Uterus (tissue), 3 donors: ENCODE measurements at regions not wholly inside any gene's neighbourhood (a gene's known extent, or its start where the extent isn't known, plus 50 kb on each side); places are given as distances from the start of the nearest gene placed in this dataset.
"Not testable (repeated sequence)": the region's sequence is repeated elsewhere in the genome, so short reads cannot be mapped to it uniquely, and the experiment has no call there.

Experiments used
- DNase-seq, 2 donors: peaks; one replicate each; pipeline ENCODE4 v3.0.0-alpha.2; 2019 to 2020
- H3K27ac ChIP-seq, 2 donors: fragments of 200-600 bp; sonication (generic); 1 replicate in 1 of 2; 2 replicates in 1 of 2; pipeline ENCODE4 v1.5.1; 2016 to 2018
- H3K27me3 ChIP-seq, 2 donors: fragments of 200-600 bp; sonication (generic); one replicate each; pipeline ENCODE4 v1.5.1; 2018 to 2019; ENCODE audit warnings: control low read depth in 1 of 2
- H3K36me3 ChIP-seq, 2 donors: fragments of 200-600 bp; sonication (generic); one replicate each; pipeline ENCODE4 v1.5.1; 2019; ENCODE audit warnings: control low read depth in 1 of 2
- H3K4me1 ChIP-seq, 2 donors: fragments of 200-600 bp; sonication (generic); one replicate each; pipeline ENCODE4 v1.5.1; 2018 to 2019; ENCODE audit warnings: control low read depth in 1 of 2
- H3K4me3 ChIP-seq, 2 donors: fragments of 200-600 bp; sonication (generic); 1 replicate in 1 of 2; 2 replicates in 1 of 2; pipeline ENCODE4 v1.5.1; 2018 to 2019; ENCODE audit warnings: mild to moderate bottlenecking in 1 of 2
- H3K9me3 ChIP-seq, 2 donors: fragments of 200-600 bp; sonication (generic); one replicate each; pipeline ENCODE4 v1.5.1; 2019; ENCODE audit warnings: control low read depth in 1 of 2
- CTCF ChIP-seq, 4 experiments: fragments of 200-600 bp in 2 of 4; fragments of 450-650 bp in 2 of 4; sonication (generic) in 2 of 4; IDR thresholded peaks; one replicate each; pipeline ENCODE4 v1.5.1; 2016 to 2019; ENCODE audit warnings: antibody characterized with exemption in 4 of 4, mild to moderate bottlenecking in 2 of 4, moderate library complexity in 1 of 4
- POLR2A ChIP-seq, 2 donors: fragments of 450-650 bp; IDR thresholded peaks; one replicate each; pipeline ENCODE4 v1.6.1; 2016; ENCODE audit warnings: antibody characterized with exemption in 2 of 2, mild to moderate bottlenecking in 1 of 2, moderate library complexity in 1 of 2
- intact Hi-C: fragments of 100-400 bp; cut with DNase I; formaldehyde crosslinking; loops from one replicate; pipeline ENCODE4 v1.15.1; 2023; ENCODE audit warnings: low total_unique reads
- donor health status: DM: yes; HTN: yes; CAD: no.

GRCh38 chr18:78430131-78430758 is 549.4 kb upstream of the SALL3 start:
- Histone ChIP-seq H3K4me3 (no peak overlapping the region), H3K27me3 (no peaks in the 10 kb centered on the region), H3K9me3 (no peaks in the 10 kb centered on the region), H3K36me3 (no peaks in the 10 kb centered on the region), H3K4me1 (no peaks in the 10 kb centered on the region), H3K27ac (no peak overlapping the region)
- no peak for DNase-seq
- intact Hi-C loops = no loop called here
- no peak for TF ChIP-seq CTCF (IDR thresholded peaks at IDR 0.05)
- no peak for TF ChIP-seq POLR2A (IDR thresholded peaks at IDR 0.05)

- no peaks in the 10 kb centered on the region for H3K36me3 ChIP-seq
- no peak for DNase-seq
- no peaks in the 10 kb centered on the region for H3K27me3 ChIP-seq
- H3K27ac ChIP-seq = no peak overlapping the region
- no peaks in the 10 kb centered on the region for H3K4me1 ChIP-seq
- H3K4me3 ChIP-seq = no peak overlapping the region
- TF ChIP-seq POLR2A (IDR thresholded peaks at IDR 0.05) (no peak), CTCF (IDR thresholded peaks at IDR 0.05) (no peak)
- no peaks in the 10 kb centered on the region for H3K9me3 ChIP-seq
- intact Hi-C loops = no loop called here
These were observed 548.0 kb upstream of the SALL3 start for GRCh38 chr18:78431606-78432005.

DNA sequence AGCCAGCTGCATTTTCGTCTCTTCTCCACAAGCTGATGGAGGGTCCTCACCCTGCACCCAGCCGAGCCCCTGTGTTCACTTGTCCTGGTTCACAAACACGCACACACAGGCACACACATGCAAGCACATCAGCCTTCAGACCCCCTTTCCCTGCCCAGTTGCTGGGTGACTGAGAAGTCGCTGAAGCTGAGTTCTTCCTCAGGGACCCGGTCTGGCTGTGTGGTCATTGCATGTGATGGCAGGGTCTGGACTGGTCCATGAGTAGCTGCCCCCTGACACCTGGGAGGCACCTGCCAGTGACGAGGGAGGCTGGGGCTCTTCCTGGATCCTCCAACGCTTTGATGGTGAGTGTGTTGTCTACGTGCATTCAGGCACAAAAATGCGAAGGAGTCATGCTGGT is 546.1 kb upstream of the SALL3 start:
- Histone ChIP-seq H3K4me1 (no peaks in the 10 kb centered on the region), H3K9me3 (no peaks in the 10 kb centered on the region), H3K27me3 (no peaks in the 10 kb centered on the region), H3K27ac (no peak overlapping the region), H3K4me3 (no peak overlapping the region), H3K36me3 (no peaks in the 10 kb centered on the region)
- TF ChIP-seq POLR2A (IDR thresholded peaks at IDR 0.05) (no peak), CTCF (IDR thresholded peaks at IDR 0.05) (no peak)
- intact Hi-C loops = no loop called here
- DNase-seq = no peak

DNA sequence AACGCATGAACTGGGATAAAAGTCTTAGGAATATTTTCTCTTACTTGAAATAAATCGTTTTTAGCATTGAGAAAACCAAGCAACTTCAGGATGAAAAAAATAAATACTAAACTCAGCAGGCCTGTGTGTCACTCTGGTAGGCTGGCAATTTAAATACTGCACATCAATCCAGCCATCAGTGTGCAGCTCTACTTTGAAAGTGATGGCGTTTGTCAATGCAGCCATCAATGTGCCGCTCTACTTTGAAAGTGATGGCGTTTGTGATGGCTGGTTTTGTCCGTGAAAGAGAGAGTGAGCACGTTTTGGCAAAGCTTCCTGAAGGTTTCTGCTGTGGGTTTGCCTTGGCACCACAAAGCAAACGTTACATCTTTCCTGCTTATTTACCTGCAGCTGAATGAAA is 543.5 kb upstream of the SALL3 start:
- no peaks in the 10 kb centered on the region for H3K27me3 ChIP-seq
- H3K9me3 ChIP-seq = no peaks in the 10 kb centered on the region
- TF ChIP-seq POLR2A (IDR thresholded peaks at IDR 0.05) (no peak), CTCF (IDR thresholded peaks at IDR 0.05) (no peak)
- no peaks in the 10 kb centered on the region for H3K4me1 ChIP-seq
- no peak overlapping the region for H3K4me3 ChIP-seq
- H3K27ac ChIP-seq = no peak overlapping the region
- H3K36me3 ChIP-seq = no peaks in the 10 kb centered on the region
- intact Hi-C loops = no loop called here
- no peak for DNase-seq

GRCh38 chr18:78438235-78438634 is 541.4 kb upstream of the SALL3 start:
- DNase-seq, H3K4me3 ChIP-seq, H3K9me3 ChIP-seq, H3K4me1 ChIP-seq, H3K27ac ChIP-seq, intact Hi-C loops, H3K27me3 ChIP-seq, H3K36me3 ChIP-seq: not testable (repeated sequence)

DNA sequence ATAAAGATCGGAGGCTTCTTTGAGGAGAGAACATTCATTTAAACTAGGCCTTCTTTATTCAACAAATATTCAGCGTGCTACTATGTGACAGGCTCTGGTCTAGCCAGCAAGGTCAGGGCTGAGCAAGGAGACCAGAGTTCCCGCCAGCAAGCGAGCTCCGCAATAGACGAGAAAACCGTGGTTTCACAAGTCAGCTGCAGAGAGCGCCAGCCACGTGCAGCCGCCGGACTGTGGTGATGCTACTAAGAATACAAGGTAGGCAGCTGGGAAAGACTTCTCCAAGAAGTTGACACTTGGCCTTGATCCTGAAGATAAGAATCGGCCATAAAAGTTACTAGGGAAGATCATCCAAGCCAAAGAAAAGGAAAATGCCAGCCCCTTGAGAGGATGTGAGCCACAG is 533.7 kb upstream of the SALL3 start:
- Histone ChIP-seq H3K27ac (no peak overlapping the region), H3K27me3 (no peaks in the 10 kb centered on the region), H3K4me3 (no peak overlapping the region), H3K36me3 (no peaks in the 10 kb centered on the region), H3K4me1 (no peaks in the 10 kb centered on the region), H3K9me3 (no peaks in the 10 kb centered on the region)
- DNase-seq = no peak
- TF ChIP-seq POLR2A (IDR thresholded peaks at IDR 0.05) (no peak), CTCF (IDR thresholded peaks at IDR 0.05) (no peak)
- intact Hi-C loops = no loop called here
